Left lobe of liver (tissue), 2 donors: ENCODE measurements at regions not wholly inside any gene's neighbourhood (a gene's known extent, or its start where the extent isn't known, plus 50 kb on each side); places are given as distances from the start of the nearest gene placed in this dataset.

Experiments used
- ATAC-seq: fragments of 200-7000 bp; cut with Tn5 transposase; one replicate; pipeline ENCODE4 v1.9.1; 2020; ENCODE audit warnings: mild to moderate bottlenecking, moderate library complexity
- DNase-seq: peaks from one replicate; pipeline ENCODE4 v3.0.0-alpha.2; 2020; ENCODE audit warnings: low spot score
- donor health status: DM: no; HTN: no; CAD: no; lungs with moderate emphysema.
- donor health status: DM: no; HTN: yes; CAD: no.

- DNase-seq (no peak), ATAC-seq (no peak)
Measured at GRCh38 chr22:48118654-48119053, 1356.2 kb downstream of the TBC1D22A start.

- DNase-seq, result no peak
- ATAC-seq, result no peak
Measured at GRCh38 chr22:48116871-48117270, 1354.4 kb downstream of the TBC1D22A start.

- no peak for ATAC-seq
- DNase-seq, result no peak
Measured at GRCh38 chr22:48112687-48113521, 1350.5 kb downstream of the TBC1D22A start.

GRCh38 chr22:48106715-48107259 is 1344.3 kb downstream of the TBC1D22A start:
- ATAC-seq (no peak), DNase-seq (no peak)

GRCh38 chr22:48106215-48106614 is 1343.8 kb downstream of the TBC1D22A start:
- ATAC-seq (no peak), DNase-seq (peak; percentile 30)

GRCh38 chr22:48105259-48105658 is 1342.8 kb downstream of the TBC1D22A start:
- DNase-seq, result no peak

GRCh38 chr22:48104766-48105165 is 1342.3 kb downstream of the TBC1D22A start:
- no peak for ATAC-seq
- DNase-seq, result no peak

More at GRCh38 chr22:48105259-48105658, 1342.8 kb downstream of the TBC1D22A start:
- ATAC-seq, result no peak

GRCh38 chr22:48104102-48104738 is 1341.8 kb downstream of the TBC1D22A start:
- DNase-seq, result no peak
- ATAC-seq, result no peak

GRCh38 chr22:48103126-48103875 is 1340.9 kb downstream of the TBC1D22A start:
- DNase-seq (peak; percentile 37), ATAC-seq (no peak)

GRCh38 chr22:48102581-48102980 is 1340.1 kb downstream of the TBC1D22A start:
- DNase-seq (peak; percentile 34), ATAC-seq (no peak)

- peak; percentile 27 for DNase-seq
- no peak for ATAC-seq
Measured at GRCh38 chr22:48101704-48102103, 1339.3 kb downstream of the TBC1D22A start.

GRCh38 chr22:48100685-48101417 is 1338.4 kb downstream of the TBC1D22A start:
- no peak for ATAC-seq
- no peak for DNase-seq

- ATAC-seq, result no peak
- DNase-seq, result peak; percentile 12
Measured at GRCh38 chr22:48099671-48100070, 1337.2 kb downstream of the TBC1D22A start.

- peak; percentile 23 for DNase-seq
- no peak for ATAC-seq
Measured at GRCh38 chr22:48099251-48099650, 1336.8 kb downstream of the TBC1D22A start.

- peak; percentile 19 for DNase-seq
- no peak for ATAC-seq
Measured at GRCh38 chr22:48098921-48099245, 1336.4 kb downstream of the TBC1D22A start.

GRCh38 chr22:48098243-48098920 is 1335.9 kb downstream of the TBC1D22A start:
- ATAC-seq (no peak), DNase-seq (no peak)

GRCh38 chr22:48097723-48098122 is 1335.3 kb downstream of the TBC1D22A start:
- DNase-seq (no peak), ATAC-seq (no peak)

GRCh38 chr22:48096851-48097665 is 1334.6 kb downstream of the TBC1D22A start:
- no peak for ATAC-seq
- DNase-seq, result no peak

- ATAC-seq (no peak), DNase-seq (no peak)
Measured at GRCh38 chr22:48096411-48096810, 1334.0 kb downstream of the TBC1D22A start.
